ENCODE measurements at regions not wholly inside any gene's neighbourhood (a gene's known extent, or its start where the extent isn't known, plus 50 kb on each side); places are given as distances from the start of the nearest gene placed in this dataset.

DNA sequence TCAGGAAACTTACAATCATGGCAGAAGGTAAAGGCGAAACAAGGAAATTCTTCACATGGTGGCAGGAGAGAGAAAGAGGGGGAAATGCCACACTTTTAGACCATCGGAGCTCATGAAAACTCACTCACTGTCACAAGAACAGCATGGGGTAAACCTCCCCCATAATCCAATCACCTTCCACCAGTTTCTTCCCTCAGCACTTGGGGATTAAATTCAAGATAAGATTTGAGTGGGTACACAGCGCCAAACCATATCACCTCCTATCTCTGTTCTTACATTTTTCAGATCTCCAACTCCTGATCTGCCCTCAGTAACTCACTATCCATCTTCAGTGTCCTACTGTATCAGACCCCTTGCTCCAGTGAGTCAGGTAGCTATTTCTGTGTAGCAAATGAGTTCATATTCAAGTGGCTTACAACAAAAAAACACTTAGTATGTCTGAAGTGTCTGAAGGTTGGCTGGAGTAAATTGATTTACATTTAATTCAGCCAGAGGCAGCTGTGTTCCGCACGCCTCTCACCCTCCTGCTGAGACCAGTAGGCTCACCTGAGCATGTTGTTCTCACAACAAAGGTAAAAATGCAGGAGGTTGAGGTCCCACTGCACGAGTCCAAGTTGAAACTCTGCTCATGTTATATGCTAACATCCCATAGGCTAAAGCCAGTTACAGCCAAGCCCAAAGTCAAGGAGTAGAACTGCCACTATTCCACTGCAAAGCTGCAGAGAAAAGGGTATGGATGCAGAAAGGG lies 180.7 kb upstream of the LMCD1 start:
- no peak for TF ChIP-seq CTCF (conservative IDR thresholded peaks at IDR 0.05; ENCODE audit: low read depth, low read length)
- TF ChIP-seq EZH2 (IDR thresholded peaks at IDR 0.05; ENCODE audit: borderline replicate concordance, low read depth, low read length, poor library complexity, severe bottlenecking), result no peak

Measured in A673 (cell line).